WTC11 (cell line): ENCODE measurements at regions not wholly inside any gene's neighbourhood (a gene's known extent, or its start where the extent isn't known, plus 50 kb on each side); places are given as distances from the start of the nearest gene placed in this dataset.

Experiments
- CTCF ChIP-seq: fragments of 200-600 bp; IDR thresholded peaks from 2 replicates; pipeline ENCODE4 v1.8.0; 2022; ENCODE audit warnings: antibody characterized with exemption
- NR1H2 ChIP-seq: sonication (generic); formaldehyde crosslinking; IDR thresholded peaks from 2 replicates; pipeline ENCODE4 v1.9.0; 2021; ENCODE audit warnings: mild to moderate bottlenecking, moderate library complexity, missing genetic modification reagents
- NR2C2 ChIP-seq: sonication (generic); formaldehyde crosslinking; IDR thresholded peaks from 2 replicates; pipeline ENCODE4 v1.8.0; 2022; ENCODE audit warnings: mild to moderate bottlenecking, missing genetic modification reagents
- PRRX2 ChIP-seq: fragments of 250-450 bp; sonication (Bioruptor Pico); IDR thresholded peaks from 2 replicates; pipeline ENCODE4 v1.8.0; 2021; ENCODE audit warnings: mild to moderate bottlenecking
- TF ChIP-seq, protein P1 (sequence below): sonication (generic); formaldehyde crosslinking; IDR thresholded peaks from 2 replicates; pipeline ENCODE4 v1.8.1; 2023; ENCODE audit warnings: mild to moderate bottlenecking, missing genetic modification reagents, moderate library complexity
- TF ChIP-seq, protein P2 (sequence below): sonication (generic); formaldehyde crosslinking; IDR thresholded peaks from 2 replicates; pipeline ENCODE4 v1.8.1; 2022; ENCODE audit warnings: low read depth, mild to moderate bottlenecking, moderate library complexity, missing genetic modification reagents, borderline replicate concordance
- TF ChIP-seq, protein P3 (sequence below): sonication (generic); formaldehyde crosslinking; IDR thresholded peaks from 2 replicates; pipeline ENCODE4 v1.8.1; 2023; ENCODE audit warnings: mild to moderate bottlenecking, moderate library complexity, missing genetic modification reagents

DNA sequence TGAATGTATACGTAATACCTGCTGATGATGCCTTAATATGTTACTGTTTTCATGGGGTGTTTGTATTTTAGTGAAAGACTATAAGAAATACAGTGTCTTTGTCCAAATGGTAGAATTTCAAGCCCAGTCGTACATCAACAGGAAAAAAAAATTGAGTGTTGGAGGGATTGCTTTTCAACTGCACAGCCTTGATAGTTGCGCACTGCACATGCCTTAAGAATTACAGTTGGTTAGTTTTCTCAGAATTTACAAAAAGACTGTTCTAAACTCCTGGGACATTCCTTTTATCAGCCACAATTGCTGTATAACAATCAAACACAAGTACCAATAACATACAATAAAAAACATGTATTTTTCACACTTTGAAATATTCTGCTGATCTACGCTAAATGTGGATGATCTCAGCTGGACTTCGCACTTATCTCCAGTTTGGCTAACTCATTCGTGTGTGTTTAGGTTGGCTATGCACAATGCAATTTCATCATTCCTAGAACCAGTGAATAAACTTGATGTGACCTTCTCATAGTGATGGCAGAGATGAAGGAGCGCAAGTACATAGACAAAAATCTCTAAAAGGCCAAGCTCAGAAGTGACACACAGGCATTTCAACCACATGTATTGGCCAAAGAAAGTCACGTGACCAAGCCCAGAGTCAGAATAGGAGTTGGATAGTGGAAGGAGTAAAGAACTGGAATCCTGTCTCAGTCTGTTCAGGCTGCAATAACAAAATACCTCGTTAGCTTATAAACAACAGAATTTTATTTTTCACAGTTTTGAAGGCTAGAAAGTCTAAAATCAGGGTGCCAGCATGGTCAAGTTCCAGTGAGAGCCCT, 152.3 kb downstream of the IPMK start:
- TF ChIP-seq CTCF (no peak), PRRX2 (CRISPR knock-in tag) (no peak), NR2C2 (no peak), NR1H2 (CRISPR knock-in tag) (no peak)
- TF ChIP-seq, protein P1, sequence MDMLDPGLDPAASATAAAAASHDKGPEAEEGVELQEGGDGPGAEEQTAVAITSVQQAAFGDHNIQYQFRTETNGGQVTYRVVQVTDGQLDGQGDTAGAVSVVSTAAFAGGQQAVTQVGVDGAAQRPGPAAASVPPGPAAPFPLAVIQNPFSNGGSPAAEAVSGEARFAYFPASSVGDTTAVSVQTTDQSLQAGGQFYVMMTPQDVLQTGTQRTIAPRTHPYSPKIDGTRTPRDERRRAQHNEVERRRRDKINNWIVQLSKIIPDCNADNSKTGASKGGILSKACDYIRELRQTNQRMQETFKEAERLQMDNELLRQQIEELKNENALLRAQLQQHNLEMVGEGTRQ (CRISPR knock-in tag), result no peak
- TF ChIP-seq, protein P2, sequence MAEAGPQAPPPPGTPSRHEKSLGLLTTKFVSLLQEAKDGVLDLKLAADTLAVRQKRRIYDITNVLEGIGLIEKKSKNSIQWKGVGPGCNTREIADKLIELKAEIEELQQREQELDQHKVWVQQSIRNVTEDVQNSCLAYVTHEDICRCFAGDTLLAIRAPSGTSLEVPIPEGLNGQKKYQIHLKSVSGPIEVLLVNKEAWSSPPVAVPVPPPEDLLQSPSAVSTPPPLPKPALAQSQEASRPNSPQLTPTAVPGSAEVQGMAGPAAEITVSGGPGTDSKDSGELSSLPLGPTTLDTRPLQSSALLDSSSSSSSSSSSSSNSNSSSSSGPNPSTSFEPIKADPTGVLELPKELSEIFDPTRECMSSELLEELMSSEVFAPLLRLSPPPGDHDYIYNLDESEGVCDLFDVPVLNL (CRISPR knock-in tag), result no peak
- TF ChIP-seq, protein P3, sequence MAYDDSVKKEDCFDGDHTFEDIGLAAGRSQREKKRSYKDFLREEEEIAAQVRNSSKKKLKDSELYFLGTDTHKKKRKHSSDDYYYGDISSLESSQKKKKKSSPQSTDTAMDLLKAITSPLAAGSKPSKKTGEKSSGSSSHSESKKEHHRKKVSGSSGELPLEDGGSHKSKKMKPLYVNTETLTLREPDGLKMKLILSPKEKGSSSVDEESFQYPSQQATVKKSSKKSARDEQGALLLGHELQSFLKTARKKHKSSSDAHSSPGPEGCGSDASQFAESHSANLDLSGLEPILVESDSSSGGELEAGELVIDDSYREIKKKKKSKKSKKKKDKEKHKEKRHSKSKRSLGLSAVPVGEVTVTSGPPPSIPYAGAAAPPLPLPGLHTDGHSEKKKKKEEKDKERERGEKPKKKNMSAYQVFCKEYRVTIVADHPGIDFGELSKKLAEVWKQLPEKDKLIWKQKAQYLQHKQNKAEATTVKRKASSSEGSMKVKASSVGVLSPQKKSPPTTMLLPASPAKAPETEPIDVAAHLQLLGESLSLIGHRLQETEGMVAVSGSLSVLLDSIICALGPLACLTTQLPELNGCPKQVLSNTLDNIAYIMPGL, result no peak
